Uterus (tissue), 2 donors: ENCODE measurements at regions not wholly inside any gene's neighbourhood (a gene's known extent, or its start where the extent isn't known, plus 50 kb on each side); places are given as distances from the start of the nearest gene placed in this dataset.

Experiments
- POLR2A ChIP-seq, 2 donors: fragments of 450-650 bp; IDR thresholded peaks; one replicate each; pipeline ENCODE4 v1.6.1; 2016; ENCODE audit warnings: antibody characterized with exemption in 2 of 2, mild to moderate bottlenecking in 1 of 2, moderate library complexity in 1 of 2
- TF ChIP-seq, protein P1 (sequence below), 4 experiments: fragments of 200-600 bp in 2 of 4; fragments of 450-650 bp in 2 of 4; sonication (generic) in 2 of 4; IDR thresholded peaks; one replicate each; pipeline ENCODE4 v1.5.1; 2016 to 2019; ENCODE audit warnings: antibody characterized with exemption in 4 of 4, mild to moderate bottlenecking in 2 of 4, moderate library complexity in 1 of 4

DNA sequence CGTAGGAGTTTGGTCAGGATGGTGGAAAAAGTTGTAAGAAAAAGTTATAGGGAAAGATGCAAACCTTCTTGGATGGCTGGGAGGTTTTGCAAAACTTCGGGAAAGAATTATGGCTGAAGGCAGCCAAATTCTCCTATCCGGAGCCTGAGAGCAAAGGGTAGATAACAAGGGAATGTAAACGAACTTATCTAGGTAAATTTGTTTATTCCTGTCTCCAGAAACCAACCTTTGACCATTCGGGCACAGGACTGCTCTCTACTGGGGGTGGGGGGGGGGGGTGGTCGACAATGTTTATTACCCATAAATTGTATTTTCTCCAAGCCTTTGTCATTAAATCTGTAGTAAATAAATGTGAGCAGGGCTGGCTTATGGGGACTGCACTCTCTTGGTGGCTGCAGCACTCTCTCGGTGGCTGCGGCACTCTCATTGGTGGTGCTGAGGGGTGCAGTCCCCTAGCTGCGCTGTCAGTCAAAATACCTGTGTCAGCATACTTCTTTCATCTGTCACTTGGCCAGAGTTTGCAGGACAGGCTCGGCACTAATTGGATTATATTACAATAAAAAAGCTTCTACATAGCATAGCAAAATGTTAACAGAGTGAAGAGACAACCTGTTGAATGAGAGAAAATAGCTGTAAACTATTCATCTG lies 827.8 kb downstream of the SH3BGRL start:
- TF ChIP-seq, protein P1, sequence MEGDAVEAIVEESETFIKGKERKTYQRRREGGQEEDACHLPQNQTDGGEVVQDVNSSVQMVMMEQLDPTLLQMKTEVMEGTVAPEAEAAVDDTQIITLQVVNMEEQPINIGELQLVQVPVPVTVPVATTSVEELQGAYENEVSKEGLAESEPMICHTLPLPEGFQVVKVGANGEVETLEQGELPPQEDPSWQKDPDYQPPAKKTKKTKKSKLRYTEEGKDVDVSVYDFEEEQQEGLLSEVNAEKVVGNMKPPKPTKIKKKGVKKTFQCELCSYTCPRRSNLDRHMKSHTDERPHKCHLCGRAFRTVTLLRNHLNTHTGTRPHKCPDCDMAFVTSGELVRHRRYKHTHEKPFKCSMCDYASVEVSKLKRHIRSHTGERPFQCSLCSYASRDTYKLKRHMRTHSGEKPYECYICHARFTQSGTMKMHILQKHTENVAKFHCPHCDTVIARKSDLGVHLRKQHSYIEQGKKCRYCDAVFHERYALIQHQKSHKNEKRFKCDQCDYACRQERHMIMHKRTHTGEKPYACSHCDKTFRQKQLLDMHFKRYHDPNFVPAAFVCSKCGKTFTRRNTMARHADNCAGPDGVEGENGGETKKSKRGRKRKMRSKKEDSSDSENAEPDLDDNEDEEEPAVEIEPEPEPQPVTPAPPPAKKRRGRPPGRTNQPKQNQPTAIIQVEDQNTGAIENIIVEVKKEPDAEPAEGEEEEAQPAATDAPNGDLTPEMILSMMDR (IDR thresholded peaks at IDR 0.05): no peak
- TF ChIP-seq POLR2A (IDR thresholded peaks at IDR 0.05): no peak
